GM23338 (cell line): ENCODE measurements at regions not wholly inside any gene's neighbourhood (a gene's known extent, or its start where the extent isn't known, plus 50 kb on each side); places are given as distances from the start of the nearest gene placed in this dataset.

Source experiments
- ATAC-seq: fragments of 200-7000 bp; cut with Tn5 transposase; 3 replicates; pipeline ENCODE4 v1.9.1; 2020
- DNase-seq: peaks from one replicate; pipeline ENCODE4 v3.0.0-alpha.2; 2015; ENCODE audit warnings: low spot score
- H2AFZ ChIP-seq: fragments of 200-600 bp; sonication (generic); 2 replicates; pipeline ENCODE4 v1.8.0; 2016; ENCODE audit warnings: antibody characterized with exemption, mild to moderate bottlenecking, moderate library complexity
- H3F3A ChIP-seq: fragments of 200-600 bp; sonication (generic); replicated peaks from 2 replicates; pipeline ENCODE4 v1.8.0; 2017; ENCODE audit warnings: antibody characterized with exemption, mixed run types, low read depth
- H3K27ac ChIP-seq: fragments of 200-600 bp; sonication (generic); 2 replicates; pipeline ENCODE4 v1.6.1; 2016; ENCODE audit warnings: low read depth
- H3K27me3 ChIP-seq: fragments of 200-600 bp; sonication (generic); 2 replicates; pipeline ENCODE4 v1.8.0; 2016; ENCODE audit warnings: mild to moderate bottlenecking, mixed run types, moderate library complexity; ENCODE audit not compliant: insufficient read depth
- H3K36me3 ChIP-seq: fragments of 200-600 bp; sonication (generic); 2 replicates; pipeline ENCODE4 v1.8.0; 2016; ENCODE audit warnings: mild to moderate bottlenecking; ENCODE audit not compliant: insufficient read depth
- H3K4me1 ChIP-seq: fragments of 200-600 bp; sonication (generic); 2 replicates; pipeline ENCODE4 v1.8.0; 2016; ENCODE audit warnings: mild to moderate bottlenecking, moderate library complexity; ENCODE audit not compliant: insufficient read depth
- H3K4me2 ChIP-seq: fragments of 200-600 bp; sonication (generic); 2 replicates; pipeline ENCODE4 v1.7.1; 2017; ENCODE audit warnings: mixed run types
- H3K4me3 ChIP-seq: fragments of 200-600 bp; sonication (generic); 2 replicates; pipeline ENCODE4 v1.6.1; 2016; ENCODE audit warnings: mixed run types
- H3K79me2 ChIP-seq: fragments of 200-600 bp; sonication (generic); replicated peaks from 2 replicates; pipeline ENCODE4 v1.8.0; 2017; ENCODE audit warnings: mild to moderate bottlenecking; ENCODE audit not compliant: insufficient read depth
- H3K9me2 ChIP-seq: fragments of 200-600 bp; sonication (generic); 2 replicates; pipeline ENCODE4 v1.8.0; 2017; ENCODE audit not compliant: insufficient read depth
- H4K20me1 ChIP-seq: fragments of 200-600 bp; sonication (generic); replicated peaks from 2 replicates; pipeline ENCODE4 v1.8.0; 2017; ENCODE audit warnings: mild to moderate bottlenecking; ENCODE audit not compliant: insufficient read depth
- H3K27ac Mint-ChIP-seq: 2 replicates; pipeline ENCODE4 v1.8.0; 2020; ENCODE audit warnings: inconsistent platforms, mild to moderate bottlenecking, moderate library complexity, mixed read lengths
- H3K27me3 Mint-ChIP-seq: 3 replicates; pipeline ENCODE4 v1.8.0; 2022; ENCODE audit warnings: low read depth, mild to moderate bottlenecking, moderate library complexity, mixed read lengths, inconsistent platforms; ENCODE audit not compliant: insufficient read depth, poor library complexity
- H3K36me3 Mint-ChIP-seq: 3 replicates; pipeline ENCODE4 v1.8.0; 2021; ENCODE audit warnings: low read depth, mild to moderate bottlenecking, inconsistent platforms, moderate library complexity, mixed read lengths
- H3K4me1 Mint-ChIP-seq: 3 replicates; pipeline ENCODE4 v1.8.0; 2020; ENCODE audit warnings: mild to moderate bottlenecking, inconsistent platforms, mixed read lengths
- H3K4me3 Mint-ChIP-seq: 3 replicates; pipeline ENCODE4 v1.8.0; 2021; ENCODE audit warnings: moderate library complexity, mild to moderate bottlenecking, inconsistent platforms, mixed read lengths
- H3K9me3 Mint-ChIP-seq: 3 replicates; pipeline ENCODE4 v1.8.0; 2020; ENCODE audit warnings: moderate library complexity, mild to moderate bottlenecking, inconsistent platforms, mixed read lengths
- CREB1 ChIP-seq: fragments of 250-450 bp; sonication (Bioruptor Pico); IDR thresholded peaks from 2 replicates; pipeline ENCODE4 v1.5.0; 2020; ENCODE audit warnings: low read depth, mild to moderate bottlenecking, moderate library complexity
- EZH2 ChIP-seq: fragments of 200-600 bp; sonication (generic); IDR thresholded peaks from one replicate; pipeline ENCODE4 v1.8.0; 2017; ENCODE audit warnings: antibody characterized with exemption, mild to moderate bottlenecking, low read depth; ENCODE audit not compliant: unreplicated experiment
- EZH2phosphoT487 ChIP-seq: fragments of 200-600 bp; sonication (generic); IDR thresholded peaks from one replicate; pipeline ENCODE4 v1.8.1; 2018; ENCODE audit warnings: antibody characterized with exemption; ENCODE audit not compliant: unreplicated experiment
- JUNB ChIP-seq: IDR thresholded peaks from one replicate; pipeline ENCODE4 v1.6.1; 2016; ENCODE audit warnings: antibody characterized with exemption; ENCODE audit not compliant: unreplicated experiment
- NANOG ChIP-seq: IDR thresholded peaks from 2 replicates; pipeline ENCODE4 v1.6.1; 2016; ENCODE audit warnings: antibody characterized with exemption, borderline replicate concordance
- POLR2AphosphoS5 ChIP-seq: IDR thresholded peaks from 2 replicates; pipeline ENCODE4 v1.6.1; 2016; ENCODE audit warnings: antibody characterized with exemption, low read depth
- STAT1 ChIP-seq: IDR thresholded peaks from one replicate; pipeline ENCODE4 v1.6.1; 2016; ENCODE audit warnings: antibody characterized with exemption; ENCODE audit not compliant: unreplicated experiment
- ZNF114 ChIP-seq: fragments of 250-450 bp; sonication (Bioruptor Pico); IDR thresholded peaks from 2 replicates; pipeline ENCODE4 v1.5.0; 2020; ENCODE audit warnings: mild to moderate bottlenecking, moderate library complexity
- ZNF331 ChIP-seq: fragments of 250-450 bp; sonication (Bioruptor Pico); IDR thresholded peaks from 2 replicates; pipeline ENCODE4 v1.5.0; 2020; ENCODE audit warnings: low read depth, mild to moderate bottlenecking, moderate library complexity
- TF ChIP-seq, protein P1 (sequence below): fragments of 250-450 bp; sonication (Bioruptor Pico); IDR thresholded peaks from 2 replicates; pipeline ENCODE4 v1.5.0; 2020; ENCODE audit warnings: mild to moderate bottlenecking, moderate library complexity
- TF ChIP-seq, protein P2 (sequence below): IDR thresholded peaks from 2 replicates; pipeline ENCODE4 v1.6.1; 2016; ENCODE audit warnings: antibody characterized with exemption
- TF ChIP-seq, protein P3 (sequence below): IDR thresholded peaks from one replicate; pipeline ENCODE4 v1.6.1; 2018; ENCODE audit warnings: antibody characterized with exemption; ENCODE audit not compliant: unreplicated experiment
- TF ChIP-seq, protein P4 (sequence below), 2 experiments: fragments of 200-600 bp in 1 of 2; sonication (generic) in 1 of 2; conservative IDR thresholded peaks; 2 replicates each; pipeline versions ENCODE4 v1.5.1 to v1.6.1; 2016 to 2017; ENCODE audit warnings: antibody characterized with exemption in 2 of 2, low read depth in 2 of 2, mild to moderate bottlenecking in 2 of 2, moderate library complexity in 1 of 2

DNA sequence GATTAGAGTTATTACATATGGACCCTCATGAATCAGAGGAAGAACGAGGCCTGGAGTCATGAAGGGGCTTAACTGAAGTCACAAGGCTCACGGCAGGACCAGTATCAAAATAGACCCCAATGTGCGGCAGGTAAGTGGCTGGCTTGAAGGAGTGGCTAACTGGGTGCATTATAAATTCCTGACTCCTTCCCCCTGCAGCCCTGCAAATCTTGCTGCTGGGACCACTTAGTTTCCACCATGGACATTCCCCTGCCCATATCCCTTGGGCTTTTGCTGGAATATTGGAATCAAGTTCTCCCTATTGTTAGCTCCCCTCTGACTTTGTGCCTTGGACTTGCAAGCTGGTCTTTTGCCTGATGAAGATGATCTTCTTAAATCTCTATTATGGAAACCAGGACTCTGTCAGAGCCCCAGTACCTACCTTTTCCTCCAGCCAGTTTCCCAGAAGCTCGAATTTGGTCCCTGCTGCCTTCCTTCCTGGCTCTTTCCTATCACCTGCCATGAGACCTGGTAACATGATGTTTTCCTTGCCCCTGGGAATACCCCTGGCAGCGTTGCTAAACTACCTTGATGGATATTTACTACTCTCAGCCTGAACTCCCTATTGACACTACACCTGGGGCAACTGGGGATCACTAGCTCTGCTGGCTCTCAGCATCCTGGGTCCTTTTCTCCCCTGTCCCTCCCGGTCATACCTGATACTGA, 156.0 kb upstream of the JUN start:
- Histone ChIP-seq H3F3A (no peaks in the 10 kb centered on the region), H3K79me2 (no peaks in the 10 kb centered on the region), H3K36me3 (no peaks in the 10 kb centered on the region; the same call in 1 of the 2 replicates), H3K27ac (no peak overlapping the region), H3K27me3 (no peaks in the 10 kb centered on the region), H4K20me1 (no peaks in the 10 kb centered on the region), H3K4me2 (no peak overlapping the region), H3K9me2 (no peaks in the 10 kb centered on the region), H2AFZ (no peak overlapping the region), H3K4me1 (no peaks in the 10 kb centered on the region), H3K4me3 (no peak overlapping the region)
- ATAC-seq: no peak
- no peak overlapping the region for H3K27ac Mint-ChIP-seq
- no peak overlapping the region for H3K4me3 Mint-ChIP-seq
- peaks cover 4% of the 10 kb centered on the region for H3K27me3 Mint-ChIP-seq
- no peaks in the 10 kb centered on the region for H3K36me3 Mint-ChIP-seq
- no peaks in the 10 kb centered on the region for H3K9me3 Mint-ChIP-seq
- TF ChIP-seq, protein P1, sequence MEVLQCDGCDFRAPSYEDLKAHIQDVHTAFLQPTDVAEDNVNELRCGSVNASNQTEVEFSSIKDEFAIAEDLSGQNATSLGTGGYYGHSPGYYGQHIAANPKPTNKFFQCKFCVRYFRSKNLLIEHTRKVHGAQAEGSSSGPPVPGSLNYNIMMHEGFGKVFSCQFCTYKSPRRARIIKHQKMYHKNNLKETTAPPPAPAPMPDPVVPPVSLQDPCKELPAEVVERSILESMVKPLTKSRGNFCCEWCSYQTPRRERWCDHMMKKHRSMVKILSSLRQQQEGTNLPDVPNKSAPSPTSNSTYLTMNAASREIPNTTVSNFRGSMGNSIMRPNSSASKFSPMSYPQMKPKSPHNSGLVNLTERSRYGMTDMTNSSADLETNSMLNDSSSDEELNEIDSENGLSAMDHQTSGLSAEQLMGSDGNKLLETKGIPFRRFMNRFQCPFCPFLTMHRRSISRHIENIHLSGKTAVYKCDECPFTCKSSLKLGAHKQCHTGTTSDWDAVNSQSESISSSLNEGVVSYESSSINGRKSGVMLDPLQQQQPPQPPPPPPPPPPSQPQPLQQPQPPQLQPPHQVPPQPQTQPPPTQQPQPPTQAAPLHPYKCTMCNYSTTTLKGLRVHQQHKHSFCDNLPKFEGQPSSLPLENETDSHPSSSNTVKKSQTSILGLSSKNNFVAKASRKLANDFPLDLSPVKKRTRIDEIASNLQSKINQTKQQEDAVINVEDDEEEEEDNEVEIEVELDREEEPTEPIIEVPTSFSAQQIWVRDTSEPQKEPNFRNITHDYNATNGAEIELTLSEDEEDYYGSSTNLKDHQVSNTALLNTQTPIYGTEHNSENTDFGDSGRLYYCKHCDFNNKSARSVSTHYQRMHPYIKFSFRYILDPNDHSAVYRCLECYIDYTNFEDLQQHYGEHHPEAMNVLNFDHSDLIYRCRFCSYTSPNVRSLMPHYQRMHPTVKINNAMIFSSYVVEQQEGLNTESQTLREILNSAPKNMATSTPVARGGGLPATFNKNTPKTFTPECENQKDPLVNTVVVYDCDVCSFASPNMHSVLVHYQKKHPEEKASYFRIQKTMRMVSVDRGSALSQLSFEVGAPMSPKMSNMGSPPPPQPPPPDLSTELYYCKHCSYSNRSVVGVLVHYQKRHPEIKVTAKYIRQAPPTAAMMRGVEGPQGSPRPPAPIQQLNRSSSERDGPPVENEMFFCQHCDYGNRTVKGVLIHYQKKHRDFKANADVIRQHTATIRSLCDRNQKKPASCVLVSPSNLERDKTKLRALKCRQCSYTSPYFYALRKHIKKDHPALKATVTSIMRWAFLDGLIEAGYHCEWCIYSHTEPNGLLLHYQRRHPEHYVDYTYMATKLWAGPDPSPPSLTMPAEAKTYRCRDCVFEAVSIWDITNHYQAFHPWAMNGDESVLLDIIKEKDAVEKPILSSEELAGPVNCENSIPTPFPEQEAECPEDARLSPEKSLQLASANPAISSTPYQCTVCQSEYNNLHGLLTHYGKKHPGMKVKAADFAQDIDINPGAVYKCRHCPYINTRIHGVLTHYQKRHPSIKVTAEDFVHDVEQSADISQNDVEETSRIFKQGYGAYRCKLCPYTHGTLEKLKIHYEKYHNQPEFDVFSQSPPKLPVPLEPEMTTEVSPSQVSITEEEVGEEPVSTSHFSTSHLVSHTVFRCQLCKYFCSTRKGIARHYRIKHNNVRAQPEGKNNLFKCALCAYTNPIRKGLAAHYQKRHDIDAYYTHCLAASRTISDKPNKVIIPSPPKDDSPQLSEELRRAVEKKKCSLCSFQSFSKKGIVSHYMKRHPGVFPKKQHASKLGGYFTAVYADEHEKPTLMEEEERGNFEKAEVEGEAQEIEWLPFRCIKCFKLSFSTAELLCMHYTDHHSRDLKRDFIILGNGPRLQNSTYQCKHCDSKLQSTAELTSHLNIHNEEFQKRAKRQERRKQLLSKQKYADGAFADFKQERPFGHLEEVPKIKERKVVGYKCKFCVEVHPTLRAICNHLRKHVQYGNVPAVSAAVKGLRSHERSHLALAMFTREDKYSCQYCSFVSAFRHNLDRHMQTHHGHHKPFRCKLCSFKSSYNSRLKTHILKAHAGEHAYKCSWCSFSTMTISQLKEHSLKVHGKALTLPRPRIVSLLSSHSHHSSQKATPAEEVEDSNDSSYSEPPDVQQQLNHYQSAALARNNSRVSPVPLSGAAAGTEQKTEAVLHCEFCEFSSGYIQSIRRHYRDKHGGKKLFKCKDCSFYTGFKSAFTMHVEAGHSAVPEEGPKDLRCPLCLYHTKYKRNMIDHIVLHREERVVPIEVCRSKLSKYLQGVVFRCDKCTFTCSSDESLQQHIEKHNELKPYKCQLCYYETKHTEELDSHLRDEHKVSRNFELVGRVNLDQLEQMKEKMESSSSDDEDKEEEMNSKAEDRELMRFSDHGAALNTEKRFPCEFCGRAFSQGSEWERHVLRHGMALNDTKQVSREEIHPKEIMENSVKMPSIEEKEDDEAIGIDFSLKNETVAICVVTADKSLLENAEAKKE (CRISPR knock-in tag): no peak
- TF ChIP-seq, protein P2, sequence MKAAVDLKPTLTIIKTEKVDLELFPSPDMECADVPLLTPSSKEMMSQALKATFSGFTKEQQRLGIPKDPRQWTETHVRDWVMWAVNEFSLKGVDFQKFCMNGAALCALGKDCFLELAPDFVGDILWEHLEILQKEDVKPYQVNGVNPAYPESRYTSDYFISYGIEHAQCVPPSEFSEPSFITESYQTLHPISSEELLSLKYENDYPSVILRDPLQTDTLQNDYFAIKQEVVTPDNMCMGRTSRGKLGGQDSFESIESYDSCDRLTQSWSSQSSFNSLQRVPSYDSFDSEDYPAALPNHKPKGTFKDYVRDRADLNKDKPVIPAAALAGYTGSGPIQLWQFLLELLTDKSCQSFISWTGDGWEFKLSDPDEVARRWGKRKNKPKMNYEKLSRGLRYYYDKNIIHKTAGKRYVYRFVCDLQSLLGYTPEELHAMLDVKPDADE: no peak
- TF ChIP-seq POLR2AphosphoS5 (no peak), JUNB (no peak), ZNF114 (CRISPR knock-in tag) (no peak), CREB1 (CRISPR knock-in tag) (no peak), STAT1 (no peak), EZH2 (no peak), NANOG (no peak), EZH2phosphoT487 (no peak), ZNF331 (CRISPR knock-in tag) (no peak)
- TF ChIP-seq, protein P3, sequence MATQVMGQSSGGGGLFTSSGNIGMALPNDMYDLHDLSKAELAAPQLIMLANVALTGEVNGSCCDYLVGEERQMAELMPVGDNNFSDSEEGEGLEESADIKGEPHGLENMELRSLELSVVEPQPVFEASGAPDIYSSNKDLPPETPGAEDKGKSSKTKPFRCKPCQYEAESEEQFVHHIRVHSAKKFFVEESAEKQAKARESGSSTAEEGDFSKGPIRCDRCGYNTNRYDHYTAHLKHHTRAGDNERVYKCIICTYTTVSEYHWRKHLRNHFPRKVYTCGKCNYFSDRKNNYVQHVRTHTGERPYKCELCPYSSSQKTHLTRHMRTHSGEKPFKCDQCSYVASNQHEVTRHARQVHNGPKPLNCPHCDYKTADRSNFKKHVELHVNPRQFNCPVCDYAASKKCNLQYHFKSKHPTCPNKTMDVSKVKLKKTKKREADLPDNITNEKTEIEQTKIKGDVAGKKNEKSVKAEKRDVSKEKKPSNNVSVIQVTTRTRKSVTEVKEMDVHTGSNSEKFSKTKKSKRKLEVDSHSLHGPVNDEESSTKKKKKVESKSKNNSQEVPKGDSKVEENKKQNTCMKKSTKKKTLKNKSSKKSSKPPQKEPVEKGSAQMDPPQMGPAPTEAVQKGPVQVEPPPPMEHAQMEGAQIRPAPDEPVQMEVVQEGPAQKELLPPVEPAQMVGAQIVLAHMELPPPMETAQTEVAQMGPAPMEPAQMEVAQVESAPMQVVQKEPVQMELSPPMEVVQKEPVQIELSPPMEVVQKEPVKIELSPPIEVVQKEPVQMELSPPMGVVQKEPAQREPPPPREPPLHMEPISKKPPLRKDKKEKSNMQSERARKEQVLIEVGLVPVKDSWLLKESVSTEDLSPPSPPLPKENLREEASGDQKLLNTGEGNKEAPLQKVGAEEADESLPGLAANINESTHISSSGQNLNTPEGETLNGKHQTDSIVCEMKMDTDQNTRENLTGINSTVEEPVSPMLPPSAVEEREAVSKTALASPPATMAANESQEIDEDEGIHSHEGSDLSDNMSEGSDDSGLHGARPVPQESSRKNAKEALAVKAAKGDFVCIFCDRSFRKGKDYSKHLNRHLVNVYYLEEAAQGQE: no peak
- TF ChIP-seq, protein P4, sequence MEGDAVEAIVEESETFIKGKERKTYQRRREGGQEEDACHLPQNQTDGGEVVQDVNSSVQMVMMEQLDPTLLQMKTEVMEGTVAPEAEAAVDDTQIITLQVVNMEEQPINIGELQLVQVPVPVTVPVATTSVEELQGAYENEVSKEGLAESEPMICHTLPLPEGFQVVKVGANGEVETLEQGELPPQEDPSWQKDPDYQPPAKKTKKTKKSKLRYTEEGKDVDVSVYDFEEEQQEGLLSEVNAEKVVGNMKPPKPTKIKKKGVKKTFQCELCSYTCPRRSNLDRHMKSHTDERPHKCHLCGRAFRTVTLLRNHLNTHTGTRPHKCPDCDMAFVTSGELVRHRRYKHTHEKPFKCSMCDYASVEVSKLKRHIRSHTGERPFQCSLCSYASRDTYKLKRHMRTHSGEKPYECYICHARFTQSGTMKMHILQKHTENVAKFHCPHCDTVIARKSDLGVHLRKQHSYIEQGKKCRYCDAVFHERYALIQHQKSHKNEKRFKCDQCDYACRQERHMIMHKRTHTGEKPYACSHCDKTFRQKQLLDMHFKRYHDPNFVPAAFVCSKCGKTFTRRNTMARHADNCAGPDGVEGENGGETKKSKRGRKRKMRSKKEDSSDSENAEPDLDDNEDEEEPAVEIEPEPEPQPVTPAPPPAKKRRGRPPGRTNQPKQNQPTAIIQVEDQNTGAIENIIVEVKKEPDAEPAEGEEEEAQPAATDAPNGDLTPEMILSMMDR (conservative IDR thresholded peaks at IDR 0.05; ENCODE audit: low read depth in 2 of 2): no peak
- DNase-seq: no peak
- H3K4me1 Mint-ChIP-seq: no peaks in the 10 kb centered on the region
